HG03571 (cell line): ENCODE measurements at regions not wholly inside any gene's neighbourhood (a gene's known extent, or its start where the extent isn't known, plus 50 kb on each side); places are given as distances from the start of the nearest gene placed in this dataset.
"Not testable (repeated sequence)": the region's sequence is repeated elsewhere in the genome, so short reads cannot be mapped to it uniquely, and the experiment has no call there.

Source experiments
- ATAC-seq: cut with Tn5 transposase; IDR thresholded peaks from one replicate; pipeline ENCODE4 v1.9.1; 2021; ENCODE audit not compliant: unreplicated experiment

GRCh38 chr10:60479305-60480020 lies 89.8 kb upstream of the ANK3 start:
- ATAC-seq, result no peak

DNA sequence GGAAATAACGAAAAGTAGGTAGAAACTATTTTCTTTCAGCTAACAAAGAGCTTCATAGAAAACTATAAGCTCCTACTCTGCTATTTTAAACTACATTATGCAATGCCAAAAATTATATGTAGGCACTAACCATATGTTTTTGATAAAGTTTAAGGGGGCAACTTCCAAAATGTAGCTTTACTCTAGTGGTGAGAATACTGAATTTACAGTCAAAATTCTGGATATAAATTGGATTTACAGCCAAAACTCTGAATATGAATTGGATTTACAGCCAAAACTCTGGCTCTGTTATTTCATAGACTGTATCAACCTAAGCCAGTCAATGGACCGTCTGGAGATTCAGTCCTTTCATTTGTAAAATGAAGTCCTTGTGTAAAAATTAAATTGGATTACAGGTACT lies 86.8 kb upstream of the ANK3 start:
- no peak for ATAC-seq

DNA sequence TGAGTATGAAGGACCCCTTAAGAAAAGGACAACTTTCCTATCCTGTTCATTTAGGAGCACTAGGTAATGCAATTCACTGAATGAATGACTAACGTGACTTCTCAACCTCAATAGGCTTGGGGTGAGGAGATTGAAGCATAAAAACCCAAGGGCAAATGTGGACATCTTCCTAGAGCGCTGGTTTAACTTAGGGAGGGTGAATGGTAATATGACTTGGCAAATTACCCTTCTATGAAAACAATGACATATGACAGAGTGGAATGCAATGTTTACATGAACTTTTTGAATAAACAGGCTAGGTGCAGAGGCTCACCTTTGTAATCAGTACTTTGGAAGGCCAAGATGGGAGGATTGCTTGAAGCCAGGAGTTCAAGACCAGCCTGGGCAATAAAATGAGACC lies 83.9 kb upstream of the ANK3 start:
- ATAC-seq, result no peak

DNA sequence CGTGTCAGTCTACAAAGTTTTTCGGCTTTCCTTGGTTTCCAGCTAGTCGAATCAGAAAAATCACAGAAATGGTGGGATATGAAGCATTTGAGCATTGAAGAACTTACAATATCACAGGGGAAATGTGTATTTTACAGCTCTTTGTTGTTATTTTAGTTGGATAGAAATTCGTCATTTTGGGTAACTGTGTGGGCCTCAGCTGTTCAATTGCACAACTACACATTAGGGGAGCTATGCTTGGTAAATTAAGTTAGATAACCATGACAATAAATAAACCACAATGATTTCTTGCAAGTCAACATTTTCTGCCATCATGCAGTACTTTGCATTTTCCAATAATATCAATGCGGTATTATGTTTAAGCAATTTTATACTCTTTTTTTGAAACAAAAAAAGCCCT lies 80.4 kb upstream of the ANK3 start:
- ATAC-seq, result no peak

GRCh38 chr10:60469147-60469546 lies 79.5 kb upstream of the ANK3 start:
- ATAC-seq, result not testable (repeated sequence)

DNA sequence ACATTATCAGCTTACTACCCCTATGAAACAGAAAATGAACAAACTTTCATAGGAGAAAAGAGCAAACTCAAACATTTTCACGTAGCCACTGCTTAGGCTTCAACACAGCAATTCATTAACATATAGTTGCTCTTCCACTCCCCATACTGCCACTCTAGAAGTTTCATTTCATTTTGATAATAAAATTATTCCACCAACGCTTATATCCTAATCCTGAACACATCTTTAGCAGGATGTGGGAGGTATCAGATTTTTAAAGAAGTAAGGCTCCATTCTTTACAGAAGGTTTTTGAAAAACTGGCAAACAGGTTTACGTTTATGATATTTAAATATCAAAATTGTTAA lies 77.5 kb upstream of the ANK3 start:
- no peak for ATAC-seq

DNA sequence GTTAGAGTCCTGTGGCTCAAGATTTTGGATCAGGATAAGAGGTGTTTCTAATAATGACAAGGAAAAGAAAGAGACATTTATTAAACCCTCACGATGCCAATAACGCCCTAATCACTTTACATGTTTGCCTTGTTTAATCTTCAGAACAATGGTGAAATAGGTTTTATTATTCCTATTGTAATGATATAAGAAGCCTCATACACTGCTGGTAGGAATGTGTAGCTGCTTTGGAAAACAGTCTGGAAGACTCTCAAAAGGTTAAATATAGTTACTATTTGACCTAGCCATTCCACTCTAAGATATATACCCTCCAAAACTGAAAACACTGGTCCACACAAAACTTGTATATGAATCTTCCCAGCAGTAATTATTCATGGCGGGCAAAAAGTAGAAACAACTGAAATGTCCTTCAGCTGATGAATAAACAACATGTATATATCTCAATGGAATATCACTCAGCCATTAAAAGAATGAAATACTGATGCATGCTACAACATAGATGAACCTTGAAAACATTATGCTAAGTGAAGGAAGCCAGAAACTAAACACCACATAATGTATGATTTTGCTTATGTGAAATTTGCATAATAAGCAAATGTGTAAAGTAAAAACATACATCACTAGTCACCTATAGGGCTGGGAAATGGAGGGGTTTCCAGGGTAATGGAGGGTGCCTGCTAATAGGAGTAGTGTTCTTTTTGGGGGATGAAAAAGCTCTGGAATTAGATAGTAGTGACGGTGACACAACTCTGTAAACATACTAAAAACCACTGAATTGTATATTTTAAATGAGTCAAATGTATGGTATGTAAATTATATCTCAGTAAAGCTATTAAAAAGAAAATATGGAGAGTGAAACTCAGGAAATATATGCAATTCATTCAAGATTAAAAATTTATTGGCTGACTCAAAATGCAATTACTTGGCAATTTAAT lies 76.9 kb upstream of the ANK3 start:
- no peak for ATAC-seq

- no peak for ATAC-seq
Measured at GRCh38 chr10:60465801-60466200, 76.1 kb upstream of the ANK3 start.

DNA sequence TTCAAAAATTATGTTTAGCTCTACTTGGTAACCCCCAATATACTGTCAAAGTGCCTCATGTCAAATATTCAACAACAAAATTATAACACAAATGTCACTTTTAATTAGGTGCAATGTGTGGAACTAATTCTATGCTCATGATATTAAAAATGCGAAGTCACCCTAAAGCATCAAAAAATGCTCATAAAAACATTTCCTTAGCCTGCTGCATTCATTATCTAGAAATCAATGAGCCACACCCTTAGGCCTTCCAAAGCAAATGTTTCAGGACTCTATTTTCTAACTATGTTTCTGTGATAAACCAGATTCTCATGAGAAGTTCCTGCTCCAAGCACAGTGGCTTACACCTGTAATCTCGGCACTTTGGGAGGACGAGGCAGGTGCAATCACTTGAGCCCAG lies 75.0 kb upstream of the ANK3 start:
- ATAC-seq, result no peak

- ATAC-seq, result no peak
Measured at GRCh38 chr10:60463746-60464145, 74.1 kb upstream of the ANK3 start.

- ATAC-seq, result no peak
Measured at GRCh38 chr10:60461688-60462087, 72.0 kb upstream of the ANK3 start.

DNA sequence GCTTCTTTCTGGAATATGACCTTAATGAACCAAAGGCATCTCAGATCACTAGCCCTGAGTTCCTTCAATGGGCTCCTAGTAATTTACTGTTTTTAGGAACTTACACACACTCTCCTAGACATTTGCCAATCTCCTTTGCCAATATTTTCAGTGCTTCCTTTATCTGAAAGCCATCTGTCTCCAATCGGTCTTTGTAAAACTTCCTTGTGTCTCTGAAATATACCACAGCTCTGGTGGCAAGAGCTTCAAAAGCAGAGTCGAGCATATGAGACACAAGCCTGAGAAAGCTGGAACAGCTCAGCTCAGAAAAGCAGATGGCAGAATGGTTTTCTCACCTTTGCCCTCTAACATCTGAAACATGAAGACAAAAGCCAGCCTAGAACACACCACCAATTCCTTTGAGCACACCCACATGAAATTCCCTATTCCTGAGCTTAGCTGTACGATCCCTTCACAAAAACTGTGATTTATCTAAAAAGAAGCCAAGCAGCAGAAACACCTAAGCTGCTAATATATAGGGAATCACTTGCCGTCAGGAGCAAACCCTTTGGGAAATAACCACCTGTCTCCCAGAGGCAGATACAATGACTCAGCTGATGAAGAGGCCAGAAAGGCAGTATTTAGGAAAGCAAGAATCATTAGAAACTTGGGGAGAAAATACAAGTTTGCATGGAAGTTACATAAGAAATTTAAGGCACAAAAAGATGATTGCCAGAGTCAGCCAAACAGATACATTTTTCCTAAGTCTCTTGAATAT lies 70.2 kb upstream of the ANK3 start:
- no peak for ATAC-seq

GRCh38 chr10:60456053-60456452 lies 66.4 kb upstream of the ANK3 start:
- ATAC-seq, result no peak

DNA sequence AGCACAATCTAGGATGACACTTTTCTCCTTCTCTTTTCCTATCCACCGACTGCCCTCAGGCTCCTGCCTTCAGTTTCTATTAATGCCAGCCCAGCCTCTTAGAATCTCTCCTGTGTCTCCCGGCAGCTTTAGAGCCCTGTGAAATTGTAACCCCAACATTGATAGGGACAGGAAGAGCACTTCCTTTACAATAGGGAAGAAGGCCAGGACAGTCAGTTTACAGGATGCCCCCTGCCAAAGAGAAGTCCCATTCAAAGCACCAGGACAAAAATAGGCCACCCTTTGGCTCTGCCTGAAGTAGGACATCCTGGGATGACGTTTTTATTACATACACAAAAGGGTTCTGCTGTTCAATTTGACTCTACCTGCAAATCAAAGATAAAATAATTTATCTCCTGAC lies 64.7 kb upstream of the ANK3 start:
- no peak for ATAC-seq

- no peak for ATAC-seq
Measured at GRCh38 chr10:60453036-60453435, 63.4 kb upstream of the ANK3 start.

DNA sequence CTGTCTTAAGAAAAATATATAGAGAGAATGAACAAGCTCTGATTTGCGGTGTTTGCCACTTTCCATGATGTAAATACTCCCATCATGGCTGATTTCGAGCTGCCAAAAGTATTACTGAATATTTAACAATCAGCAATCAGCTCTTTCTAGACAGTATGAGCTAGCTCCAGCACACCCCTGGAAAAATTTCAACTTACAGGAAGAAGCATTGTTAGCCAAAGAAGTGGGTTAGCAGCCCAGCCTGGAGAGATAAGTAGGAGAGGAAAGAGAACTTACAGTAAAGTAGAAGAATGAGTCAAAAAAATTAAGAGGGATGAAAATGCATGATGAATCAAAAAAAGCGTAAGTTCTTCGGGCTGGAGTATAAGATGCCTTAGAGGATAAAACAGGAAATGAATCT lies 60.6 kb upstream of the ANK3 start:
- no peak for ATAC-seq

- no peak for ATAC-seq
Measured at GRCh38 chr10:60448246-60448645, 58.6 kb upstream of the ANK3 start.

- no peak for ATAC-seq
Measured at GRCh38 chr10:60446851-60447250, 57.2 kb upstream of the ANK3 start.

GRCh38 chr10:60446070-60446833 lies 56.6 kb upstream of the ANK3 start:
- ATAC-seq, result no peak

GRCh38 chr10:60444494-60445064 lies 54.9 kb upstream of the ANK3 start:
- ATAC-seq, result no peak

DNA sequence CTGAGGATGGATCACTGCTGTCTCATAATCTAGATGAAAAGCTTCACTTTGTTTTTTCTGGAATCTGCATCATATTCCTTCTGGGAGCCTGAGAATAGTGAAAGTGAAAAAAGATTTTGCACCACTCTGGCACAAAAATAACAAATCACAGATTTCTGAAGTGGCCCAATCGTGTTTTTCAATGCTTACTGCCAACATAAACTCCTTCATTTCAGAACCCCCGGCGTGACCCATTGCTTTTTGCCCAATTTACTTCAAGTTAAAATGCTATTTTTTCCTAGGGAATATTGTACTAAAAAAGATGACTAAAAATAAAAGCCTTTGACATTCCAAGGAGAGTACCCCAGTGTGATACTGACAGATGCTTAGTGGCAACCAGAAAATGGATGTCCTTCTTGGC lies 53.7 kb upstream of the ANK3 start:
- ATAC-seq, result no peak
